Liver (tissue), 8 donors: ENCODE measurements at regions not wholly inside any gene's neighbourhood (a gene's known extent, or its start where the extent isn't known, plus 50 kb on each side); places are given as distances from the start of the nearest gene placed in this dataset.

Experiments
- DNase-seq: peaks from one replicate; pipeline ENCODE4 v3.0.0-alpha.2; 2017; ENCODE audit warnings: low spot score
- H3K27ac ChIP-seq, 2 donors: one replicate each; pipeline ENCODE4 v1.7.0; 2013; ENCODE audit warnings: inconsistent platforms in 2 of 2, low read length in 2 of 2, control low read depth in 1 of 2, low read depth in 1 of 2, mild to moderate bottlenecking in 1 of 2
- H3K27me3 ChIP-seq, 4 donors: one replicate each; pipeline versions ENCODE4 v1.6.1 to v1.7.0; 2013; ENCODE audit warnings: low read length in 3 of 4, inconsistent platforms in 1 of 4, mild to moderate bottlenecking in 1 of 4, moderate library complexity in 1 of 4; ENCODE audit not compliant: control insufficient read depth in 4 of 4, insufficient read depth in 4 of 4
- H3K36me3 ChIP-seq, 4 donors: one replicate each; pipeline versions ENCODE4 v1.6.1 to v1.7.0; 2013; ENCODE audit warnings: low read length in 3 of 4, mild to moderate bottlenecking in 3 of 4, low read depth in 1 of 4, moderate library complexity in 1 of 4; ENCODE audit not compliant: control insufficient read depth in 4 of 4, insufficient read depth in 3 of 4
- H3K4me1 ChIP-seq, 4 donors: one replicate each; pipeline versions ENCODE4 v1.6.1 to v1.7.0; 2013; ENCODE audit warnings: low read length in 3 of 4, mild to moderate bottlenecking in 3 of 4, moderate library complexity in 1 of 4; ENCODE audit not compliant: control insufficient read depth in 4 of 4, insufficient read depth in 4 of 4
- H3K4me3 ChIP-seq, 3 donors: one replicate each; pipeline versions ENCODE4 v1.6.1 to v1.7.0; 2013; ENCODE audit warnings: low read length in 3 of 3, control low read depth in 1 of 3, low read depth in 1 of 3, mild to moderate bottlenecking in 1 of 3
- H3K9ac ChIP-seq, 2 donors: one replicate each; pipeline ENCODE4 v1.7.0; 2013; ENCODE audit warnings: low read length in 2 of 2, mild to moderate bottlenecking in 2 of 2, moderate library complexity in 2 of 2, control low read depth in 1 of 2, low read depth in 1 of 2
- H3K9me3 ChIP-seq, 4 donors: one replicate each; pipeline versions ENCODE4 v1.6.1 to v1.7.0; 2013; ENCODE audit warnings: low read length in 3 of 4; ENCODE audit not compliant: control insufficient read depth in 4 of 4
- EGR1 ChIP-seq, 2 donors: IDR thresholded peaks; 2 replicates each; pipeline ENCODE4 v1.6.1; 2016 to 2018; ENCODE audit warnings: antibody characterized with exemption in 2 of 2, low read depth in 2 of 2
- FOXA1 ChIP-seq: IDR thresholded peaks from 2 replicates; pipeline ENCODE4 v1.6.1; 2016; ENCODE audit warnings: antibody characterized with exemption
- FOXA2 ChIP-seq: IDR thresholded peaks from 2 replicates; pipeline ENCODE4 v1.6.1; 2016; ENCODE audit warnings: antibody characterized with exemption
- GABPA ChIP-seq, 2 donors: IDR thresholded peaks in 1 of 2; conservative IDR thresholded peaks in 1 of 2; 2 replicates each; pipeline ENCODE4 v1.6.1; 2016; ENCODE audit warnings: antibody characterized with exemption in 2 of 2, mild to moderate bottlenecking in 1 of 2, moderate library complexity in 1 of 2
- HNF4A ChIP-seq, 2 donors: conservative IDR thresholded peaks; 2 replicates each; pipeline ENCODE4 v1.6.1; 2016; ENCODE audit warnings: antibody characterized with exemption in 2 of 2, mild to moderate bottlenecking in 2 of 2
- HNF4G ChIP-seq: IDR thresholded peaks from 2 replicates; pipeline ENCODE4 v1.6.1; 2016; ENCODE audit warnings: antibody characterized with exemption
- JUND ChIP-seq, 2 donors: IDR thresholded peaks; 2 replicates each; pipeline ENCODE4 v1.6.1; 2016; ENCODE audit warnings: antibody characterized with exemption in 2 of 2
- NR2F2 ChIP-seq: IDR thresholded peaks from 2 replicates; pipeline ENCODE4 v1.6.1; 2016; ENCODE audit warnings: antibody characterized with exemption
- RAD21 ChIP-seq, 2 donors: IDR thresholded peaks; 2 replicates each; pipeline ENCODE4 v1.6.1; 2016; ENCODE audit warnings: antibody characterized with exemption in 2 of 2, mild to moderate bottlenecking in 2 of 2
- RXRA ChIP-seq, 2 donors: IDR thresholded peaks; 2 replicates each; pipeline ENCODE4 v1.6.1; 2017 to 2018; ENCODE audit warnings: antibody characterized with exemption in 2 of 2, mild to moderate bottlenecking in 1 of 2
- SP1 ChIP-seq: IDR thresholded peaks from 2 replicates; pipeline ENCODE4 v1.6.1; 2018; ENCODE audit warnings: antibody characterized with exemption, mild to moderate bottlenecking
- TAF1 ChIP-seq: conservative IDR thresholded peaks from 2 replicates; pipeline ENCODE4 v1.6.1; 2016; ENCODE audit warnings: antibody characterized with exemption, mild to moderate bottlenecking
- YY1 ChIP-seq: IDR thresholded peaks from 2 replicates; pipeline ENCODE4 v1.6.1; 2016; ENCODE audit warnings: antibody characterized with exemption, mild to moderate bottlenecking
- WGBS: extraction: QIAGEN DNeasy Blood & Tissue Kit; methylation state at CpG from one replicate; pipeline ENCODE4 v1.1.7; 2013; 5-methylcytosine and 5-hydroxymethylcytosine counted together
- TF ChIP-seq, protein P1 (sequence below): IDR thresholded peaks from 2 replicates; pipeline ENCODE4 v1.6.1; 2016; ENCODE audit warnings: antibody characterized with exemption, mild to moderate bottlenecking
- TF ChIP-seq, protein P2 (sequence below): IDR thresholded peaks from 2 replicates; pipeline ENCODE4 v1.6.1; 2016; ENCODE audit warnings: antibody characterized with exemption
- TF ChIP-seq, protein P3 (sequence below): IDR thresholded peaks from 2 replicates; pipeline ENCODE4 v1.6.1; 2016; ENCODE audit warnings: antibody characterized with exemption
- TF ChIP-seq, protein P4 (sequence below): IDR thresholded peaks from 2 replicates; pipeline ENCODE4 v1.6.1; 2016; ENCODE audit warnings: antibody characterized with exemption
- TF ChIP-seq, protein P5 (sequence below): fragments of 150-350 bp; IDR thresholded peaks from 2 replicates; pipeline ENCODE4 v1.5.1; 2017; ENCODE audit warnings: improper control_type of control experiment, low read depth, low read length; ENCODE audit not compliant: missing input control
- donor health status: healthy.
- donor health status: healthy.
- donor health status: healthy.
- donor health status: healthy.
- donor health status: healthy.

DNA sequence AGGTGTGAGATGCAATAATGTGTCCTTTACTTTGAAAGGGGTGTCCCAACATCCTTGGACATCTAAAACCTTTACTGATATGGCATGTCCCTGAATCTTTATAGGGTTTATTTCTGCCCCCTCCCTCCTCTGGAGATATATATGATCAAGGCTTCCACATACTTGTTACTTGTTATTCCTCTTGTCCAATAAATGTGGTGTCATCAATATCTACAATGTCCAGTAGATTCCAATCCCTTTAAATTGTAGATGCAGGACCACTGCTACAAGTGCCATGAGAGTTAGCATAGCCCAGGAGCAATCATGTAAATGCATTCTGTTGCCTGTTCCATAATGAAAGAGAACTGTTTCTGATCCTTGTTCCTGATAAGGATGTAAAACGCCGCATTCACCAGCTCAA lies 479.7 kb upstream of the MEIS1 start:
- Histone ChIP-seq H3K27me3 (no peaks in the 10 kb centered on the region), H3K27ac (no peak overlapping the region), H3K4me3 (no peak overlapping the region), H3K9me3 (peaks cover 0 to 4% (median 1%) of the 10 kb centered on the region in 4 donors), H3K36me3 (no peaks in the 10 kb centered on the region), H3K4me1 (no peaks in the 10 kb centered on the region), H3K9ac (no peak overlapping the region)
- DNase-seq: no peak
- no peak for TF ChIP-seq TAF1
- TF ChIP-seq, protein P1, sequence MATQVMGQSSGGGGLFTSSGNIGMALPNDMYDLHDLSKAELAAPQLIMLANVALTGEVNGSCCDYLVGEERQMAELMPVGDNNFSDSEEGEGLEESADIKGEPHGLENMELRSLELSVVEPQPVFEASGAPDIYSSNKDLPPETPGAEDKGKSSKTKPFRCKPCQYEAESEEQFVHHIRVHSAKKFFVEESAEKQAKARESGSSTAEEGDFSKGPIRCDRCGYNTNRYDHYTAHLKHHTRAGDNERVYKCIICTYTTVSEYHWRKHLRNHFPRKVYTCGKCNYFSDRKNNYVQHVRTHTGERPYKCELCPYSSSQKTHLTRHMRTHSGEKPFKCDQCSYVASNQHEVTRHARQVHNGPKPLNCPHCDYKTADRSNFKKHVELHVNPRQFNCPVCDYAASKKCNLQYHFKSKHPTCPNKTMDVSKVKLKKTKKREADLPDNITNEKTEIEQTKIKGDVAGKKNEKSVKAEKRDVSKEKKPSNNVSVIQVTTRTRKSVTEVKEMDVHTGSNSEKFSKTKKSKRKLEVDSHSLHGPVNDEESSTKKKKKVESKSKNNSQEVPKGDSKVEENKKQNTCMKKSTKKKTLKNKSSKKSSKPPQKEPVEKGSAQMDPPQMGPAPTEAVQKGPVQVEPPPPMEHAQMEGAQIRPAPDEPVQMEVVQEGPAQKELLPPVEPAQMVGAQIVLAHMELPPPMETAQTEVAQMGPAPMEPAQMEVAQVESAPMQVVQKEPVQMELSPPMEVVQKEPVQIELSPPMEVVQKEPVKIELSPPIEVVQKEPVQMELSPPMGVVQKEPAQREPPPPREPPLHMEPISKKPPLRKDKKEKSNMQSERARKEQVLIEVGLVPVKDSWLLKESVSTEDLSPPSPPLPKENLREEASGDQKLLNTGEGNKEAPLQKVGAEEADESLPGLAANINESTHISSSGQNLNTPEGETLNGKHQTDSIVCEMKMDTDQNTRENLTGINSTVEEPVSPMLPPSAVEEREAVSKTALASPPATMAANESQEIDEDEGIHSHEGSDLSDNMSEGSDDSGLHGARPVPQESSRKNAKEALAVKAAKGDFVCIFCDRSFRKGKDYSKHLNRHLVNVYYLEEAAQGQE: no peak
- TF ChIP-seq SP1: no peak
- TF ChIP-seq, protein P2, sequence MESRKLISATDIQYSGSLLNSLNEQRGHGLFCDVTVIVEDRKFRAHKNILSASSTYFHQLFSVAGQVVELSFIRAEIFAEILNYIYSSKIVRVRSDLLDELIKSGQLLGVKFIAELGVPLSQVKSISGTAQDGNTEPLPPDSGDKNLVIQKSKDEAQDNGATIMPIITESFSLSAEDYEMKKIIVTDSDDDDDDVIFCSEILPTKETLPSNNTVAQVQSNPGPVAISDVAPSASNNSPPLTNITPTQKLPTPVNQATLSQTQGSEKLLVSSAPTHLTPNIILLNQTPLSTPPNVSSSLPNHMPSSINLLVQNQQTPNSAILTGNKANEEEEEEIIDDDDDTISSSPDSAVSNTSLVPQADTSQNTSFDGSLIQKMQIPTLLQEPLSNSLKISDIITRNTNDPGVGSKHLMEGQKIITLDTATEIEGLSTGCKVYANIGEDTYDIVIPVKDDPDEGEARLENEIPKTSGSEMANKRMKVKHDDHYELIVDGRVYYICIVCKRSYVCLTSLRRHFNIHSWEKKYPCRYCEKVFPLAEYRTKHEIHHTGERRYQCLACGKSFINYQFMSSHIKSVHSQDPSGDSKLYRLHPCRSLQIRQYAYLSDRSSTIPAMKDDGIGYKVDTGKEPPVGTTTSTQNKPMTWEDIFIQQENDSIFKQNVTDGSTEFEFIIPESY: no peak
- TF ChIP-seq FOXA1: no peak
- TF ChIP-seq HNF4A (conservative IDR thresholded peaks at IDR 0.05): no peak
- TF ChIP-seq FOXA2: no peak
- TF ChIP-seq RAD21 (IDR thresholded peaks at IDR 0.05): no peak
- TF ChIP-seq JUND (IDR thresholded peaks at IDR 0.05): no peak
- TF ChIP-seq GABPA (IDR thresholded peaks at IDR 0.05 in 1 of 2, conservative IDR thresholded peaks at IDR 0.05 in 1 of 2): no peak
- TF ChIP-seq NR2F2: no peak
- no peak for TF ChIP-seq HNF4G
- TF ChIP-seq YY1: no peak
- TF ChIP-seq, protein P3, sequence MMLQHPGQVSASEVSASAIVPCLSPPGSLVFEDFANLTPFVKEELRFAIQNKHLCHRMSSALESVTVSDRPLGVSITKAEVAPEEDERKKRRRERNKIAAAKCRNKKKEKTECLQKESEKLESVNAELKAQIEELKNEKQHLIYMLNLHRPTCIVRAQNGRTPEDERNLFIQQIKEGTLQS: no peak
- no peak for TF ChIP-seq RXRA (IDR thresholded peaks at IDR 0.05)
- TF ChIP-seq, protein P4, sequence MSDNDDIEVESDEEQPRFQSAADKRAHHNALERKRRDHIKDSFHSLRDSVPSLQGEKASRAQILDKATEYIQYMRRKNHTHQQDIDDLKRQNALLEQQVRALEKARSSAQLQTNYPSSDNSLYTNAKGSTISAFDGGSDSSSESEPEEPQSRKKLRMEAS: no peak
- no peak for TF ChIP-seq EGR1 (IDR thresholded peaks at IDR 0.05; ENCODE audit: low read depth in 2 of 2)
- TF ChIP-seq, protein P5, sequence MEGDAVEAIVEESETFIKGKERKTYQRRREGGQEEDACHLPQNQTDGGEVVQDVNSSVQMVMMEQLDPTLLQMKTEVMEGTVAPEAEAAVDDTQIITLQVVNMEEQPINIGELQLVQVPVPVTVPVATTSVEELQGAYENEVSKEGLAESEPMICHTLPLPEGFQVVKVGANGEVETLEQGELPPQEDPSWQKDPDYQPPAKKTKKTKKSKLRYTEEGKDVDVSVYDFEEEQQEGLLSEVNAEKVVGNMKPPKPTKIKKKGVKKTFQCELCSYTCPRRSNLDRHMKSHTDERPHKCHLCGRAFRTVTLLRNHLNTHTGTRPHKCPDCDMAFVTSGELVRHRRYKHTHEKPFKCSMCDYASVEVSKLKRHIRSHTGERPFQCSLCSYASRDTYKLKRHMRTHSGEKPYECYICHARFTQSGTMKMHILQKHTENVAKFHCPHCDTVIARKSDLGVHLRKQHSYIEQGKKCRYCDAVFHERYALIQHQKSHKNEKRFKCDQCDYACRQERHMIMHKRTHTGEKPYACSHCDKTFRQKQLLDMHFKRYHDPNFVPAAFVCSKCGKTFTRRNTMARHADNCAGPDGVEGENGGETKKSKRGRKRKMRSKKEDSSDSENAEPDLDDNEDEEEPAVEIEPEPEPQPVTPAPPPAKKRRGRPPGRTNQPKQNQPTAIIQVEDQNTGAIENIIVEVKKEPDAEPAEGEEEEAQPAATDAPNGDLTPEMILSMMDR: no peak
- 95% methylated on average over 2 of the region's 2 CpGs for WGBS
